ENCODE measurements at regions not wholly inside any gene's neighbourhood (a gene's known extent, or its start where the extent isn't known, plus 50 kb on each side); places are given as distances from the start of the nearest gene placed in this dataset.

- TF ChIP-seq EZH2 (IDR thresholded peaks at IDR 0.05; ENCODE audit: borderline replicate concordance, low read length) = no peak
- TF ChIP-seq, protein P1, sequence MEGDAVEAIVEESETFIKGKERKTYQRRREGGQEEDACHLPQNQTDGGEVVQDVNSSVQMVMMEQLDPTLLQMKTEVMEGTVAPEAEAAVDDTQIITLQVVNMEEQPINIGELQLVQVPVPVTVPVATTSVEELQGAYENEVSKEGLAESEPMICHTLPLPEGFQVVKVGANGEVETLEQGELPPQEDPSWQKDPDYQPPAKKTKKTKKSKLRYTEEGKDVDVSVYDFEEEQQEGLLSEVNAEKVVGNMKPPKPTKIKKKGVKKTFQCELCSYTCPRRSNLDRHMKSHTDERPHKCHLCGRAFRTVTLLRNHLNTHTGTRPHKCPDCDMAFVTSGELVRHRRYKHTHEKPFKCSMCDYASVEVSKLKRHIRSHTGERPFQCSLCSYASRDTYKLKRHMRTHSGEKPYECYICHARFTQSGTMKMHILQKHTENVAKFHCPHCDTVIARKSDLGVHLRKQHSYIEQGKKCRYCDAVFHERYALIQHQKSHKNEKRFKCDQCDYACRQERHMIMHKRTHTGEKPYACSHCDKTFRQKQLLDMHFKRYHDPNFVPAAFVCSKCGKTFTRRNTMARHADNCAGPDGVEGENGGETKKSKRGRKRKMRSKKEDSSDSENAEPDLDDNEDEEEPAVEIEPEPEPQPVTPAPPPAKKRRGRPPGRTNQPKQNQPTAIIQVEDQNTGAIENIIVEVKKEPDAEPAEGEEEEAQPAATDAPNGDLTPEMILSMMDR (conservative IDR thresholded peaks at IDR 0.05 in 1 of 2, IDR thresholded peaks at IDR 0.05 in 1 of 2; ENCODE audit: extremely low read depth in 1 of 2, insufficient read depth in 1 of 2, low read depth in 1 of 2, low read length in 2 of 2) = no peak
Measured at GRCh38 chr20:48564982-48565539, 262.7 kb downstream of the PREX1 start.

Data from mammary epithelial cell (primary cell).